K562 (cell line): ENCODE measurements at regions not wholly inside any gene's neighbourhood (a gene's known extent, or its start where the extent isn't known, plus 50 kb on each side); places are given as distances from the start of the nearest gene placed in this dataset.

ENCODE experiments used
- ATAC-seq: fragments of 200-7000 bp; cut with Tn5 transposase; 3 replicates; pipeline ENCODE4 v1.9.1; 2020; ENCODE audit warnings: moderate library complexity
- BruUV-seq: library from RNA; stranded (reverse); fragments of 400-500 nt; replicated peaks from 2 replicates; lab custom pipeline; 2021; lab: Mats Ljungman, UMichigan
- CTCF ChIA-PET: fragments of 300-600 bp; formaldehyde crosslinking; extraction: SDS; loops from one replicate; lab custom pipeline; 2021; ENCODE audit warnings: low intra/inter-chr PET ratio; lab: Yijun Ruan, JAX
- POLR2A ChIA-PET: fragments of 300-600, 350-650 bp; sonication (Branson Sonifier 250); formaldehyde crosslinking; extraction: SDS; loops from one replicate; lab custom pipeline; 2021; ENCODE audit warnings: antibody characterized with exemption, inconsistent platforms; lab: Yijun Ruan, JAX
- DNase-seq, 4 experiments: peaks; one replicate each; pipeline versions ENCODE4 v3.0.0 to v3.0.0-alpha.2; 2011 to 2018; ENCODE audit warnings: low spot score in 3 of 4, mixed read lengths in 3 of 4; ENCODE audit errors: extremely low read depth in 1 of 4
- FAIRE-seq: peaks from 2 replicates; lab custom pipeline; 2011; peaks lifted over from hg19 to GRCh38; lab: Jason Lieb, UNC
- H2AFZ ChIP-seq: 2 replicates; pipeline ENCODE4 v1.6.0; 2011; ENCODE audit warnings: low read depth, low read length, control low read depth, inconsistent platforms
- H3K27ac ChIP-seq: fragments of 200-600 bp; 3 replicates; pipeline ENCODE4 v1.8.0; 2011; ENCODE audit warnings: low read depth, mild to moderate bottlenecking, control low read depth, inconsistent platforms, low read length, moderate library complexity, mixed read lengths; ENCODE audit errors: extremely low read depth
- H3K27me3 ChIP-seq, 2 experiments: fragments of 300-600 bp in 1 of 2; 2 replicates in 1 of 2; 3 replicates in 1 of 2; pipeline versions ENCODE4 v1.6.0 to v1.8.0; 2011; ENCODE audit warnings: inconsistent platforms in 2 of 2, low read length in 2 of 2, mild to moderate bottlenecking in 1 of 2, mixed read lengths in 1 of 2, moderate library complexity in 1 of 2; ENCODE audit not compliant: control insufficient read depth in 2 of 2, insufficient read depth in 2 of 2
- H3K36me3 ChIP-seq: fragments of 300-600 bp; 3 replicates; pipeline ENCODE4 v1.8.0; 2011; ENCODE audit warnings: mild to moderate bottlenecking, low read length, inconsistent platforms; ENCODE audit not compliant: control insufficient read depth, insufficient read depth
- H3K4me1 ChIP-seq, 2 experiments: fragments of 200-600 bp in 1 of 2; replicated peaks in 1 of 2; 2 replicates in 1 of 2; 3 replicates in 1 of 2; pipeline versions ENCODE4 v1.5.1 to v1.8.0; 2011; ENCODE audit warnings: inconsistent platforms in 2 of 2, low read length in 2 of 2, mild to moderate bottlenecking in 1 of 2, mixed read lengths in 1 of 2, moderate library complexity in 1 of 2; ENCODE audit not compliant: control insufficient read depth in 2 of 2, insufficient read depth in 2 of 2
- H3K4me2 ChIP-seq: 2 replicates; pipeline ENCODE4 v1.6.1; 2011; ENCODE audit warnings: low read length, control low read depth, inconsistent platforms, mixed read lengths; ENCODE audit not compliant: insufficient read depth
- H3K4me3 ChIP-seq: fragments of 200-600 bp; sonication (generic), shearing (Covaris generic); 2 replicates; pipeline ENCODE4 v1.5.1; 2016; ENCODE audit warnings: control low read depth, inconsistent platforms
- H3K79me2 ChIP-seq: fragments of 200-600 bp; 3 replicates; pipeline ENCODE4 v1.8.0; 2011; ENCODE audit warnings: low read length, inconsistent platforms; ENCODE audit not compliant: control insufficient read depth, insufficient read depth
- H3K9ac ChIP-seq, 2 experiments: 2 replicates each; pipeline versions ENCODE4 v1.6.0 to v1.6.1; 2011; ENCODE audit warnings: low read depth in 2 of 2, low read length in 2 of 2, control low read depth in 1 of 2, inconsistent platforms in 1 of 2, mild to moderate bottlenecking in 1 of 2, mixed read lengths in 1 of 2; ENCODE audit not compliant: insufficient read depth in 1 of 2
- H3K9me1 ChIP-seq: one replicate; pipeline ENCODE4 v1.6.0; 2011; ENCODE audit warnings: inconsistent platforms, mild to moderate bottlenecking, low read length, moderate library complexity; ENCODE audit not compliant: control insufficient read depth, insufficient read depth
- H3K9me3 ChIP-seq: replicated peaks from 2 replicates; pipeline ENCODE4 v1.5.1; 2011; ENCODE audit warnings: low read depth, low read length, inconsistent platforms; ENCODE audit not compliant: control insufficient read depth, insufficient read depth
- H4K20me1 ChIP-seq: replicated peaks from 2 replicates; pipeline ENCODE4 v1.6.1; 2011; ENCODE audit warnings: low read length, inconsistent platforms, mixed read lengths; ENCODE audit not compliant: control insufficient read depth, insufficient read depth
- COPS2 ChIP-seq: fragments of 450-650 bp; conservative IDR thresholded peaks from 2 replicates; pipeline ENCODE4 v1.6.1; 2016; ENCODE audit warnings: mild to moderate bottlenecking, moderate library complexity
- CREB1 ChIP-seq, 2 experiments: sonication (generic) in 1 of 2; formaldehyde crosslinking in 1 of 2; IDR thresholded peaks; 2 replicates each; pipeline versions ENCODE4 v1.6.1 to v1.8.0; 2012 to 2022; ENCODE audit warnings: inconsistent platforms in 1 of 2, mild to moderate bottlenecking in 1 of 2, missing genetic modification reagents in 1 of 2, moderate library complexity in 1 of 2
- ETV1 ChIP-seq: fragments of 450-650 bp; conservative IDR thresholded peaks from 2 replicates; pipeline ENCODE4 v1.6.1; 2016; ENCODE audit warnings: missing genetic modification characterization, control low read depth, low read depth, missing compliant biosample characterization
- ZNF124 ChIP-seq: sonication (generic); formaldehyde crosslinking; IDR thresholded peaks from 2 replicates; pipeline ENCODE4 v1.8.1; 2022; ENCODE audit warnings: missing genetic modification reagents
- ZNF780A ChIP-seq: fragments of 250-450 bp; sonication (Bioruptor Pico); IDR thresholded peaks from 2 replicates; pipeline ENCODE4 v1.5.0; 2021; ENCODE audit warnings: mild to moderate bottlenecking
- WGBS: fragments of 100-300 bp; shearing (Covaris generic); methylation state at CpG from one replicate; pipeline ENCODE4 v1.1.6; 2016; ENCODE audit warnings: low coverage, mixed read lengths; ENCODE audit not compliant: insufficient coverage; ENCODE audit errors: missing lambda C conversion rate; 5-methylcytosine and 5-hydroxymethylcytosine counted together
- in situ Hi-C: fragments of 300-500 bp; cut with MboI; formaldehyde crosslinking; loops from 4 replicates; pipeline ENCODE4 v1.15.0; 2018; ENCODE audit warnings: inconsistent platforms, mixed read lengths
- intact Hi-C: fragments of 100-400 bp; cut with micrococcal nuclease; formaldehyde crosslinking; loops from 2 replicates; pipeline ENCODE4 v1.14.2; 2022
- TF ChIP-seq, protein P1 (sequence below): IDR thresholded peaks from 3 replicates; pipeline ENCODE4 v1.6.1; 2011; ENCODE audit warnings: borderline replicate concordance, mild to moderate bottlenecking, moderate library complexity; ENCODE audit not compliant: insufficient read length; ENCODE audit errors: extremely low read depth

GRCh38 chr14:105848570-105848969, 322.2 kb downstream of the TMEM121 start (continued):
- TF ChIP-seq, protein P1, sequence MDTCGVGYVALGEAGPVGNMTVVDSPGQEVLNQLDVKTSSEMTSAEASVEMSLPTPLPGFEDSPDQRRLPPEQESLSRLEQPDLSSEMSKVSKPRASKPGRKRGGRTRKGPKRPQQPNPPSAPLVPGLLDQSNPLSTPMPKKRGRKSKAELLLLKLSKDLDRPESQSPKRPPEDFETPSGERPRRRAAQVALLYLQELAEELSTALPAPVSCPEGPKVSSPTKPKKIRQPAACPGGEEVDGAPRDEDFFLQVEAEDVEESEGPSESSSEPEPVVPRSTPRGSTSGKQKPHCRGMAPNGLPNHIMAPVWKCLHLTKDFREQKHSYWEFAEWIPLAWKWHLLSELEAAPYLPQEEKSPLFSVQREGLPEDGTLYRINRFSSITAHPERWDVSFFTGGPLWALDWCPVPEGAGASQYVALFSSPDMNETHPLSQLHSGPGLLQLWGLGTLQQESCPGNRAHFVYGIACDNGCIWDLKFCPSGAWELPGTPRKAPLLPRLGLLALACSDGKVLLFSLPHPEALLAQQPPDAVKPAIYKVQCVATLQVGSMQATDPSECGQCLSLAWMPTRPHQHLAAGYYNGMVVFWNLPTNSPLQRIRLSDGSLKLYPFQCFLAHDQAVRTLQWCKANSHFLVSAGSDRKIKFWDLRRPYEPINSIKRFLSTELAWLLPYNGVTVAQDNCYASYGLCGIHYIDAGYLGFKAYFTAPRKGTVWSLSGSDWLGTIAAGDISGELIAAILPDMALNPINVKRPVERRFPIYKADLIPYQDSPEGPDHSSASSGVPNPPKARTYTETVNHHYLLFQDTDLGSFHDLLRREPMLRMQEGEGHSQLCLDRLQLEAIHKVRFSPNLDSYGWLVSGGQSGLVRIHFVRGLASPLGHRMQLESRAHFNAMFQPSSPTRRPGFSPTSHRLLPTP, result no peak
- no peak for TF ChIP-seq ZNF124 (CRISPR knock-in tag)

GRCh38 chr14:105849933-105850626, 323.7 kb downstream of the TMEM121 start:
- Histone ChIP-seq H4K20me1 (no peaks in the 10 kb centered on the region), H3K36me3 (no peaks in the 10 kb centered on the region), H3K4me2 (no peak overlapping the region), H3K9me1 (no peaks in the 10 kb centered on the region), H3K27ac (no peak overlapping the region), H3K9me3 (no peaks in the 10 kb centered on the region), H3K9ac (no peak overlapping the region), H2AFZ (no peak overlapping the region), H3K4me1 (peaks cover 0 to 5% of the 10 kb centered on the region in 2 experiments; a peak in 1 of 5 replicates), H3K4me3 (no peak overlapping the region), H3K79me2 (no peaks in the 10 kb centered on the region), H3K27me3 (peaks cover 0 to 9% of the 10 kb centered on the region in 2 experiments; a peak in 1 of 5 replicates)
- no peak for TF ChIP-seq COPS2
- no peak for TF ChIP-seq ETV1 (tag)
- TF ChIP-seq CREB1 (IDR thresholded peaks at IDR 0.05), result no peak
- TF ChIP-seq CREB1 (CRISPR knock-in tag; IDR thresholded peaks at IDR 0.05), result no peak
- no peak for TF ChIP-seq ZNF780A (CRISPR knock-in tag)
- DNase-seq (no peak), FAIRE-seq (no peak), ATAC-seq (no peak)
- POLR2A ChIA-PET, result interaction anchor here (0.6 kb wide), 1 partner anchor 1049 kb away, joined by 3 read pairs; no protein-coding TSS in a partner anchor
- WGBS, result 0% methylated on average over 7 of the region's 11 CpGs
- in situ Hi-C loops, result no loop called here
- BruUV-seq, result no TSS peak
- CTCF ChIA-PET, result no interaction called here
- intact Hi-C loops, result no loop called here
